HTR-8/SVneo (cell line): ENCODE measurements at regions not wholly inside any gene's neighbourhood (a gene's known extent, or its start where the extent isn't known, plus 50 kb on each side); places are given as distances from the start of the nearest gene placed in this dataset.
A peak's percentile ranks its signal among the peaks of the same experiment; 100 is the strongest.
"Not testable (repeated sequence)": the region's sequence is repeated elsewhere in the genome, so short reads cannot be mapped to it uniquely, and the experiment has no call there.

Source experiments
- DNase-seq: peaks from one replicate; pipeline ENCODE4 v3.0.0; 2011; ENCODE audit warnings: low spot score, mixed read lengths; ENCODE audit not compliant: insufficient read length
- FAIRE-seq: peaks from 2 replicates; lab custom pipeline; 2011; peaks lifted over from hg19 to GRCh38; lab: Jason Lieb, UNC

GRCh38 chr3:101992863-101993262 lies 143.5 kb downstream of the NFKBIZ start:
- FAIRE-seq (no peak), DNase-seq (no peak)

- peak; percentile 62 for FAIRE-seq
- no peak for DNase-seq
Measured at GRCh38 chr3:101994386-101994785, 145.1 kb downstream of the NFKBIZ start.

DNA sequence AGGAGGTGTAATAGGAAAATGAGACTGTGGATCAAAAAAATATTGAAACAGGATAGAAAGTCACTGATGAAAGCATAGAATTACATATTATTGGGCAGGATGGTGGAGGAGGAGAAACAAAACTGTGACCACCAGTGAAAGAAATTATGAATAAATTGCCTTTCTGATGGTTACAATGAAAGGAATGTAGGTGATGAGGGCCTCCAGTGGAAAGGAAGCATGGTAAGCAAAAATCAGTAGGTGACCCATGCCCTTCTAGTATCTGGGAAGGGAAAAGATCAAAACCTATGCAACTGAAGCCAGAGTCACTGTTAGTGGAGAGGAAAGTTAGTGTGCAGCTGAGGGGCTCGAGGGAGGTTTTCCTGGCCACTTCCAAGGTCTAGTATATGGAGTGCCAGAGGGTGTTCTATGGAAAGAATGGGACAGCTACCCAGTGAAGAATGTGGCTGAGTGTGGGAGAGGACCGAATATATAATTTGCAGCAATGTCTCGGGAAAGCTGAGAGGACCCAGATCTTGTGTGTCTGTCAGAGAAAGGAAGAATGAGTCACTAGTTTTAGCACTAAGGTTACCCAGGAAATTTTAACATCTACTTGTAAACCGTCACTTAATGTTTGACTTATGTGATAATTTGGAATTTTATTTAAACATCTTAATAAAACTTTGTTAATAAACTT lies 146.2 kb downstream of the NFKBIZ start:
- no peak for FAIRE-seq
- peak; percentile 29 for DNase-seq

DNA sequence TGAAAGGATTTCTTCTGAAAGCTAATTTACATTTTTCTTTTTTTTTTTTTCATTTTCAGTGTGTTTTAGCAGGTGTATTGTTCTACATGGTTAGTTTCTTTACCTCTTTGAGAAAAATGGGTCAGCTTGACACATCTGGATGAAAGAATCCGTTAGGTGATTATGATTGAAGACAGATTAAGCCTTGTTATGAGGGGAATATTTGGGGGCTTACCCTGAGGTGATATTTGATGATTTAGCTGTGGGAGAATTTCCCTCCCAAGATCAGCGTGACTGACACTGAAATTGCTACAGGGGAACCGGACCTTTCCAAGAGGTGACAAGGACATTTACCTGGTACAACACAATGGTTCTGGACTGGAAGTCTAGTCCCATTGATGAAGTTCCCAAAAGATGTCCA lies 147.5 kb downstream of the NFKBIZ start:
- no peak for FAIRE-seq
- DNase-seq: no peak

DNA sequence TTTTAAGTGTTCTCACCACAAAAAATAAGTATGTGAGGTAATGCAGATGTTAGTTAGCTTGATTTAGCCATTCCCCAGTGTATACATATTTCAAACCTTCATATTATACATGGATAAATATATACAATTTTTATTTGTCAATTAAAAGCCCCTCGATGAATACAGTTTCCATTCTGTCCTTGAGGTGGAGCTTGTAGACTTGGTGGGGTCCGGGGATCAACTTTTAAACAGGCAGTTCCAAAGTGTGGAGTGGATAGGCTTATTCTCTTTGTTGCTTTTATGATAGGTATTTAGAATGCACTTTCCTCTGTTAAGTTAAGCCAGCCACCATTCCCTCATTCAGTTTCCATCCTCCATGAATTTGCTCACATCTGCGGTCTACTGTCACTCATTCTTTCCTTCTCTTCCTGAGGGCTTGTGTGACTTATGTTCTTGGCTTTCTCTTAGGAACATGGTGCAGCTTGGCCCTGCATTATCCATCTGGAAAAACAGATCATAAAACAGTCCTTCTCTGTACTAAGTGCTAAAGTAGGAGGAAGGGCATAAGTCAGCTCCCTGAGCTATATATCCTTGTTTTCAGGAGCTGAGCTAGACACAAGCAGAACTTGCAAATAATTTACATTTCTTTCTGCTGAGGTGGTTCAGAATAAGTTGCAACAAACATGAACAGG lies 149.1 kb downstream of the NFKBIZ start:
- FAIRE-seq (no peak), DNase-seq (no peak)

DNA sequence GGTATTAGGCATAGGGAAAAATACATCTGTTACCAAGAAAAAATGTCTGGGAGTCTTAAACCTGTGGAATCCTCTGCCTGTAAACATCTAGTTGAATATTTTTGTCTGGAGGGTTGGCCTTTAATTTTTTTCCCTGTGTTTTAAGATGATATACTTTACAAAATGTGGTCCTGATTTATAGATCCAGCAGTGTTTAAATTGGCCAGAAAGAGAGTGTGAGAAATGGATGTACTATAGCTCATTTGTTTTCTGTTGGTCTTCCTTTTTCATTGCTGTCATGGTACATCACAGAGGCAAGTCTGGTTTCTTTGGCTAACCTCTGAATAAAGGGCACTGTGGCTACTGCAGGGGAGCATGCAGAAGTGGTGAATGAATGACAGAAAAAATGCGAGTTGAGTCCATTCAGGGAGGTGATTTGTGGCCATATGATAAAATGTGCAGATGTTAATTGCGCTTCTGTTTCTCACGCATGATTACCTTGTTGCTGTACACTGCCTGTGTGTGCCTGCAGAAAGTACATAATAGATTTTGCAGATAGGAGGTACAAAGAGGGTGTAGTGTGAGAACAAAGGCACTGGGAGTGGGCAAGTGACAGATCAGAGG lies 150.0 kb downstream of the NFKBIZ start:
- no peak for DNase-seq
- no peak for FAIRE-seq

- FAIRE-seq: no peak
- no peak for DNase-seq
Measured at GRCh38 chr3:102000620-102001209, 151.4 kb downstream of the NFKBIZ start.

DNA sequence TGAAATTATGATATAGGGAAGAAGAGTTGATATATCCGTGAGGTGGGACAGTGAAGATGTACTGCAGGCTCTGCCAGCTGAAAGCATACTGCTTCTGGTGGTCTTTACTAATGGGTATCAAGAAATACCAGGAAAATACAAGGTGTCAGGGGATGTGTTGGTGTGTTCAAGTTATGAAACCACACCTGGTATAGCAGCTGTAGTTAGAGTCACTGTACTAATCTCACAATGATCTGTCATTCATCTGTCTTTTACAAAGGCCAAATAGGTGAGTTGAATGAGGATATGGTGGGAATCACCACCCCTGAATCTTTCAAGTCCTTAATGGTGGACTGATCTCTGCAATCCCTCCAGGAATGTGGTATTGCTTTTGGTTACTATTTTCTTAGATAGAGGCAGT lies 152.7 kb downstream of the NFKBIZ start:
- DNase-seq (no peak), FAIRE-seq (no peak)

GRCh38 chr3:102004561-102004960 lies 155.2 kb downstream of the NFKBIZ start:
- no peak for DNase-seq
- no peak for FAIRE-seq

- no peak for FAIRE-seq
- no peak for DNase-seq
Measured at GRCh38 chr3:102005551-102005950, 156.2 kb downstream of the NFKBIZ start.

DNA sequence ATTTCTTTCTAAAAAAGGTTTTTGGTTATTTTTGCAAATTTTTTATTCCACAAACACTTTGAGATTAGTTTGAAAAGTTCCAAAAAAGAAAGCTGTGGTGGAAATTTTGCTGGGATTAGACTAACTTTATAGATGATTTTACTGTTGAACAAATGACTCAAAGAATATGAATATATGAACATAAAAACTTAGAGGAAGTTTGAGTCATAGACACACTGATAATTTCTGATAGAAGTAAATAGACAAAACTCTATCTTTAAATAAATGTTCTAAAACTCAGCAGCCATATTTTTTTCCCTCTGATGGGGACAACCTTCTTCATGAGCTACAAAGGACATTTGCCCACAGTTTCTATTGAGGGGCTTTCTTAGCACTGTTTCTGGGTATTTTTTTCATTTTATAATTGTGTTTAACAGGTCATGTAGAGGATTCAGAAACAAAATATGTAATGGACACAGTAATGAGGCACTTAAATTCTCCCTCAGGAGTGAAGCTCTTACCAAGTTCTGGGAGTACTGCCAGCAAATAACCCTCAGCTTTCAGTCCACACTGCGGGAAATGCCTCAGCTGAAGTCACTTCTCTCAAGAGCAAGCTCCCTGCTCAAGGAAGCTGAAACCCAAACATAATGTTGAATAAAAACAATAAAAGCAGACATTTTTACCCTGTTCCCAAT lies 157.6 kb downstream of the NFKBIZ start:
- FAIRE-seq: no peak
- DNase-seq: peak; percentile 53

DNA sequence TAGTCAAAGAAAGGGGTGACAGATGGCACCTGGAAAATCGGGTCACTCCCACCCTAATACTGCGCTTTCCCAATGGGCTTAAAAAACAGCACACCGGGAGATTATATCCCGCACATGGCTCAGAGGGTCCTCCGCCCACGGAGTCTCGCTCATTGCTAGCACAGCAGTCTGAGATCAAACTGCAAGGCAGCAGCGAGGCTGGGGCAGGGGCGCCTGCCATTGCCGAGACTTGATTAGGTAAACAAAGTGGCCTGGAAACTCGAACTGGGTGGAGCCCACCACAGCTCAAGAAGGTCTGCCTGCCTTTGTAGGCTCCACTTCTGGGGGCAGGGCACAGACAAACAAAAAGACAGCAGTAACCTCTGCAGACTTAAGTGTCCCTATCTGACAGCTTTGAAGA lies 159.1 kb downstream of the NFKBIZ start:
- FAIRE-seq, DNase-seq: not testable (repeated sequence)

GRCh38 chr3:102016417-102016816 lies 167.1 kb downstream of the NFKBIZ start:
- no peak for DNase-seq

GRCh38 chr3:102017784-102018183 lies 168.5 kb downstream of the NFKBIZ start:
- DNase-seq: no peak
- no peak for FAIRE-seq

More at GRCh38 chr3:102016417-102016816, 167.1 kb downstream of the NFKBIZ start:
- no peak for FAIRE-seq

GRCh38 chr3:102018551-102018950 lies 169.2 kb downstream of the NFKBIZ start:
- DNase-seq: no peak
- no peak for FAIRE-seq

- FAIRE-seq: no peak
- DNase-seq: no peak
Measured at GRCh38 chr3:102020735-102021134, 171.4 kb downstream of the NFKBIZ start.

GRCh38 chr3:102024270-102024904 lies 175.1 kb downstream of the NFKBIZ start:
- FAIRE-seq (no peak), DNase-seq (no peak)

GRCh38 chr3:102025606-102026270 lies 176.4 kb downstream of the NFKBIZ start:
- no peak for FAIRE-seq
- DNase-seq: no peak

GRCh38 chr3:102026656-102027055 lies 177.3 kb downstream of the NFKBIZ start:
- FAIRE-seq: no peak
- no peak for DNase-seq

DNA sequence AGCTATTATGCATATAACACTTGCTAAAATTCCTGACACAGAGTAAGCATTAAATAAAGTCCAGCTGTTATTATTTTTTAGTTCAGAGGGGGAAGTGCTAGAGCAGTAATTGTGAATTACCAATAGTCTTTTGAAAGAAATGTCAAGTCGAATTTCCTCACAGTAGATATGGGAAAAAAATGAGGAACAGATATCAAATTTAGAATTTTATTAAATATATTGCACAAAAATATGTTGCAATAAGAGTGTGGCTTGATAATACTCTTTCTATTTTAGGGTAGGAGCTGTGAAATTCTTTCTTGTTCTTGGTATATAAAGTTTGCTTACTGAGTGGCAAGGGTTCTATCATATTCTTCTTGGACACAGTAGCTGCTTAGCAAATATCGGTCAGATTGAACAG lies 181.3 kb downstream of the NFKBIZ start:
- DNase-seq: no peak
- FAIRE-seq: no peak
